Neural cell (in vitro differentiated cells): ENCODE measurements at regions not wholly inside any gene's neighbourhood (a gene's known extent, or its start where the extent isn't known, plus 50 kb on each side); places are given as distances from the start of the nearest gene placed in this dataset.

ENCODE experiments used
- H2AFZ ChIP-seq: fragments of 200-600, 300-800 bp; sonication (generic), shearing (Covaris generic); 2 replicates; pipeline ENCODE4 v1.6.0; 2014; ENCODE audit warnings: low read depth, mild to moderate bottlenecking, antibody characterized with exemption, low read length, moderate library complexity
- H3F3A ChIP-seq: fragments of 200-600 bp; shearing (Covaris generic); 2 replicates; pipeline ENCODE4 v1.6.1; 2016; ENCODE audit warnings: mild to moderate bottlenecking, moderate library complexity, mixed read lengths, antibody characterized with exemption, low read length; ENCODE audit not compliant: insufficient read depth, poor library complexity, severe bottlenecking
- H3K27ac ChIP-seq: fragments of 200-600, 300-800 bp; sonication (generic), shearing (Covaris generic); 2 replicates; pipeline ENCODE4 v1.5.1; 2014; ENCODE audit warnings: mild to moderate bottlenecking, low read length, moderate library complexity
- H3K27me3 ChIP-seq: fragments of 300-800, 200-600 bp; sonication (generic), shearing (Covaris generic); 2 replicates; pipeline ENCODE4 v1.6.0; 2014; ENCODE audit warnings: mild to moderate bottlenecking, low read depth, low read length, moderate library complexity; ENCODE audit not compliant: insufficient read depth
- H3K36me3 ChIP-seq: fragments of 300-800, 200-600 bp; sonication (generic), shearing (Covaris generic); 2 replicates; pipeline ENCODE4 v1.5.1; 2014; ENCODE audit warnings: mild to moderate bottlenecking, antibody characterized with exemption, low read length, moderate library complexity; ENCODE audit not compliant: insufficient read depth
- H3K4me2 ChIP-seq: fragments of 300-800, 200-600 bp; sonication (generic), shearing (Covaris generic); 2 replicates; pipeline ENCODE4 v1.6.0; 2014; ENCODE audit warnings: mild to moderate bottlenecking, low read length
- H3K4me3 ChIP-seq: fragments of 300-800, 200-600 bp; sonication (generic), shearing (Covaris generic); 2 replicates; pipeline ENCODE4 v1.5.1; 2014; ENCODE audit warnings: mild to moderate bottlenecking, low read length, moderate library complexity
- H3K79me2 ChIP-seq: fragments of 200-600 bp; shearing (Covaris generic); replicated peaks from 2 replicates; pipeline ENCODE4 v1.6.0; 2014; ENCODE audit warnings: mild to moderate bottlenecking, low read length, moderate library complexity; ENCODE audit not compliant: insufficient read depth
- H3K9ac ChIP-seq: fragments of 300-800, 200-600 bp; sonication (generic), shearing (Covaris generic); 2 replicates; pipeline ENCODE4 v1.6.1; 2016; ENCODE audit warnings: mild to moderate bottlenecking, low read length, mixed read lengths
- H3K9me2 ChIP-seq: fragments of 200-600 bp; shearing (Covaris generic); 2 replicates; pipeline ENCODE4 v1.6.1; 2016; ENCODE audit warnings: mild to moderate bottlenecking, low read length, mixed read lengths; ENCODE audit not compliant: insufficient read depth
- H3K9me3 ChIP-seq: fragments of 200-600, 300-800 bp; sonication (generic), shearing (Covaris generic); 2 replicates; pipeline ENCODE4 v1.6.1; 2016; ENCODE audit warnings: mild to moderate bottlenecking, mixed run types, low read length, moderate library complexity, mixed read lengths
- H4K20me1 ChIP-seq: fragments of 200-600 bp; shearing (Covaris generic); 2 replicates; pipeline ENCODE4 v1.6.1; 2016; ENCODE audit warnings: mild to moderate bottlenecking, mixed run types; ENCODE audit not compliant: insufficient read depth
- EP300 ChIP-seq: fragments of 450-650 bp; conservative IDR thresholded peaks from 2 replicates; pipeline ENCODE4 v1.6.1; 2014; ENCODE audit warnings: antibody characterized with exemption, mild to moderate bottlenecking, moderate library complexity; ENCODE audit not compliant: poor library complexity, severe bottlenecking
- EZH2 ChIP-seq: fragments of 200-600, 300-800 bp; shearing (Covaris generic), sonication (generic); IDR thresholded peaks from 2 replicates; pipeline ENCODE4 v1.6.1; 2014; ENCODE audit warnings: antibody characterized with exemption, low read length, borderline replicate concordance, mild to moderate bottlenecking; ENCODE audit not compliant: insufficient read depth, poor library complexity, severe bottlenecking
- MXI1 ChIP-seq: fragments of 450-650 bp; conservative IDR thresholded peaks from 2 replicates; pipeline ENCODE4 v1.6.1; 2014; ENCODE audit warnings: antibody characterized with exemption, mild to moderate bottlenecking; ENCODE audit not compliant: poor library complexity, severe bottlenecking
- POLR2AphosphoS5 ChIP-seq: IDR thresholded peaks from 2 replicates; pipeline ENCODE4 v1.6.1; 2012
- RAD21 ChIP-seq: fragments of 450-650 bp; conservative IDR thresholded peaks from 2 replicates; pipeline ENCODE4 v1.6.1; 2014; ENCODE audit warnings: antibody characterized with exemption, mild to moderate bottlenecking, moderate library complexity
- SMC3 ChIP-seq: fragments of 450-650 bp; conservative IDR thresholded peaks from 2 replicates; pipeline ENCODE4 v1.6.1; 2014; ENCODE audit warnings: antibody characterized with exemption, mild to moderate bottlenecking, moderate library complexity; ENCODE audit not compliant: poor library complexity
- TAF1 ChIP-seq: IDR thresholded peaks from 2 replicates; pipeline ENCODE4 v1.6.1; 2012; ENCODE audit warnings: low read depth
- TF ChIP-seq, protein P1 (sequence below): IDR thresholded peaks from 2 replicates; pipeline ENCODE4 v1.6.1; 2012; ENCODE audit warnings: borderline replicate concordance
- TF ChIP-seq, protein P2 (sequence below): fragments of 450-650 bp; IDR thresholded peaks from 2 replicates; pipeline ENCODE4 v1.5.1; 2014; ENCODE audit warnings: antibody characterized with exemption, mild to moderate bottlenecking, moderate library complexity; ENCODE audit not compliant: poor library complexity, severe bottlenecking

DNA sequence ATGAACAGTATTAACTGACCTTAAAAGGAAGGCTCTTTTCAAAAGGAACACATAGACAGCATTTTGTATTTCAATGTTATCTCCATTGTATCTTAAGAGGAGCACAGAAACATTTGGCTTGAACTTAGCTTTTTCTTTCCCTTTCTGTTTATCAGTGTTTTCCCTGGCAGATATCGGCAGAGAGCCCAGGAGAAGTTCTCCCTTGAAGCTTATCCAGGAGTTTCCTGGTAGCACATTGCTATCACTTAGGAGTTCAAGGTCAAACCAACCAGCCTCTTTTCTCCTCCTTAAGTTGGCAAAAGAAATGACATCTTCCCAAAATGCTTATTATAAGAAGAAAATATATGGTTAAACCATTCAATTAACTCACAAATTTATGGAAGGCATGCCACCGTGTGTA, 344.6 kb upstream of the UBE2E2 start:
- Histone ChIP-seq H3F3A (no peaks in the 10 kb centered on the region), H3K9me3 (no peaks in the 10 kb centered on the region), H3K36me3 (no peaks in the 10 kb centered on the region), H3K9ac (no peak overlapping the region), H3K27me3 (no peaks in the 10 kb centered on the region), H4K20me1 (no peaks in the 10 kb centered on the region), H3K9me2 (no peaks in the 10 kb centered on the region), H3K27ac (no peak overlapping the region), H2AFZ (no peak overlapping the region), H3K4me2 (no peak overlapping the region), H3K4me3 (no peak overlapping the region), H3K79me2 (no peaks in the 10 kb centered on the region)
- TF ChIP-seq, protein P1, sequence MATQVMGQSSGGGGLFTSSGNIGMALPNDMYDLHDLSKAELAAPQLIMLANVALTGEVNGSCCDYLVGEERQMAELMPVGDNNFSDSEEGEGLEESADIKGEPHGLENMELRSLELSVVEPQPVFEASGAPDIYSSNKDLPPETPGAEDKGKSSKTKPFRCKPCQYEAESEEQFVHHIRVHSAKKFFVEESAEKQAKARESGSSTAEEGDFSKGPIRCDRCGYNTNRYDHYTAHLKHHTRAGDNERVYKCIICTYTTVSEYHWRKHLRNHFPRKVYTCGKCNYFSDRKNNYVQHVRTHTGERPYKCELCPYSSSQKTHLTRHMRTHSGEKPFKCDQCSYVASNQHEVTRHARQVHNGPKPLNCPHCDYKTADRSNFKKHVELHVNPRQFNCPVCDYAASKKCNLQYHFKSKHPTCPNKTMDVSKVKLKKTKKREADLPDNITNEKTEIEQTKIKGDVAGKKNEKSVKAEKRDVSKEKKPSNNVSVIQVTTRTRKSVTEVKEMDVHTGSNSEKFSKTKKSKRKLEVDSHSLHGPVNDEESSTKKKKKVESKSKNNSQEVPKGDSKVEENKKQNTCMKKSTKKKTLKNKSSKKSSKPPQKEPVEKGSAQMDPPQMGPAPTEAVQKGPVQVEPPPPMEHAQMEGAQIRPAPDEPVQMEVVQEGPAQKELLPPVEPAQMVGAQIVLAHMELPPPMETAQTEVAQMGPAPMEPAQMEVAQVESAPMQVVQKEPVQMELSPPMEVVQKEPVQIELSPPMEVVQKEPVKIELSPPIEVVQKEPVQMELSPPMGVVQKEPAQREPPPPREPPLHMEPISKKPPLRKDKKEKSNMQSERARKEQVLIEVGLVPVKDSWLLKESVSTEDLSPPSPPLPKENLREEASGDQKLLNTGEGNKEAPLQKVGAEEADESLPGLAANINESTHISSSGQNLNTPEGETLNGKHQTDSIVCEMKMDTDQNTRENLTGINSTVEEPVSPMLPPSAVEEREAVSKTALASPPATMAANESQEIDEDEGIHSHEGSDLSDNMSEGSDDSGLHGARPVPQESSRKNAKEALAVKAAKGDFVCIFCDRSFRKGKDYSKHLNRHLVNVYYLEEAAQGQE, result no peak
- no peak for TF ChIP-seq POLR2AphosphoS5
- no peak for TF ChIP-seq EP300
- TF ChIP-seq SMC3, result no peak
- TF ChIP-seq, protein P2, sequence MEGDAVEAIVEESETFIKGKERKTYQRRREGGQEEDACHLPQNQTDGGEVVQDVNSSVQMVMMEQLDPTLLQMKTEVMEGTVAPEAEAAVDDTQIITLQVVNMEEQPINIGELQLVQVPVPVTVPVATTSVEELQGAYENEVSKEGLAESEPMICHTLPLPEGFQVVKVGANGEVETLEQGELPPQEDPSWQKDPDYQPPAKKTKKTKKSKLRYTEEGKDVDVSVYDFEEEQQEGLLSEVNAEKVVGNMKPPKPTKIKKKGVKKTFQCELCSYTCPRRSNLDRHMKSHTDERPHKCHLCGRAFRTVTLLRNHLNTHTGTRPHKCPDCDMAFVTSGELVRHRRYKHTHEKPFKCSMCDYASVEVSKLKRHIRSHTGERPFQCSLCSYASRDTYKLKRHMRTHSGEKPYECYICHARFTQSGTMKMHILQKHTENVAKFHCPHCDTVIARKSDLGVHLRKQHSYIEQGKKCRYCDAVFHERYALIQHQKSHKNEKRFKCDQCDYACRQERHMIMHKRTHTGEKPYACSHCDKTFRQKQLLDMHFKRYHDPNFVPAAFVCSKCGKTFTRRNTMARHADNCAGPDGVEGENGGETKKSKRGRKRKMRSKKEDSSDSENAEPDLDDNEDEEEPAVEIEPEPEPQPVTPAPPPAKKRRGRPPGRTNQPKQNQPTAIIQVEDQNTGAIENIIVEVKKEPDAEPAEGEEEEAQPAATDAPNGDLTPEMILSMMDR, result no peak
- TF ChIP-seq MXI1, result no peak
- TF ChIP-seq TAF1, result no peak
- no peak for TF ChIP-seq EZH2
- no peak for TF ChIP-seq RAD21

GRCh38 chr3:22859618-22860017, 343.5 kb upstream of the UBE2E2 start:
- H3K4me3 ChIP-seq, result no peak overlapping the region
- H3K27me3 ChIP-seq, result no peaks in the 10 kb centered on the region
- no peak overlapping the region for H3K4me2 ChIP-seq
- no peaks in the 10 kb centered on the region for H3K36me3 ChIP-seq
- no peaks in the 10 kb centered on the region for H3F3A ChIP-seq
- H4K20me1 ChIP-seq, result no peaks in the 10 kb centered on the region
- H2AFZ ChIP-seq, result no peak overlapping the region
- TF ChIP-seq, protein P2, result no peak
- TF ChIP-seq, protein P1, result no peak
- no peak for TF ChIP-seq TAF1
- TF ChIP-seq POLR2AphosphoS5, result no peak
- no peak for TF ChIP-seq EP300
- no peak for TF ChIP-seq SMC3
- no peak for TF ChIP-seq MXI1
- TF ChIP-seq RAD21, result no peak
- TF ChIP-seq EZH2, result no peak
- H3K9me2 ChIP-seq, result no peaks in the 10 kb centered on the region
- H3K27ac ChIP-seq, result no peak overlapping the region
- H3K9me3 ChIP-seq, result no peaks in the 10 kb centered on the region
- no peaks in the 10 kb centered on the region for H3K79me2 ChIP-seq
- H3K9ac ChIP-seq, result no peak overlapping the region
